ENCODE measurements at regions not wholly inside any gene's neighbourhood (a gene's known extent, or its start where the extent isn't known, plus 50 kb on each side); places are given as distances from the start of the nearest gene placed in this dataset.
"Not testable (repeated sequence)": the region's sequence is repeated elsewhere in the genome, so short reads cannot be mapped to it uniquely, and the experiment has no call there.

GRCh38 chr6:120447605-120448004 lies 886.7 kb downstream of the TBC1D32 start:
- CTCF ChIA-PET: interaction anchor here (0.7 kb wide), 1 partner anchor 15 kb away, joined by 3 read pairs; no protein-coding TSS in a partner anchor
- TF ChIP-seq CTCF (IDR thresholded peaks at IDR 0.05; ENCODE audit: control extremely low read depth, extremely low read depth, low read depth, missing control alignments): no peak
- no peak for DNase-seq (ENCODE audit: extremely low spot score)
- POLR2A ChIA-PET: no interaction called here

GRCh38 chr6:120432840-120433239 lies 901.4 kb downstream of the TBC1D32 start:
- DNase-seq (ENCODE audit: extremely low spot score); POLR2A ChIA-PET: not testable (repeated sequence)
- CTCF ChIA-PET: interaction anchor here (1.2 to 1.8 kb wide), 3 partner anchors 9 to 15 kb away, joined by 3 to 4 read pairs (median 4); no protein-coding TSS in a partner anchor

- CTCF ChIA-PET: interaction anchor here (1.3 kb wide), 1 partner anchor 16 kb away, joined by 3 read pairs; no protein-coding TSS in a partner anchor
- no peak for TF ChIP-seq CTCF (IDR thresholded peaks at IDR 0.05; ENCODE audit: control extremely low read depth, extremely low read depth, low read depth, missing control alignments)
- DNase-seq (ENCODE audit: extremely low spot score): no peak
- POLR2A ChIA-PET: no interaction called here
Measured at GRCh38 chr6:120431841-120432240, 902.4 kb downstream of the TBC1D32 start.

- no peak for TF ChIP-seq CTCF (IDR thresholded peaks at IDR 0.05; ENCODE audit: control extremely low read depth, extremely low read depth, low read depth, missing control alignments)
- CTCF ChIA-PET: interaction anchor here (1.4 kb wide), 1 partner anchor 23 kb away, joined by 3 read pairs; no protein-coding TSS in a partner anchor
- no peak for DNase-seq (ENCODE audit: extremely low spot score)
- POLR2A ChIA-PET: no interaction called here
Measured at GRCh38 chr6:120411394-120411793, 922.9 kb downstream of the TBC1D32 start.

- TF ChIP-seq CTCF (IDR thresholded peaks at IDR 0.05; ENCODE audit: control extremely low read depth, extremely low read depth, low read depth, missing control alignments): no peak
- DNase-seq (ENCODE audit: extremely low spot score): no peak
- CTCF ChIA-PET: no interaction called here
Measured at GRCh38 chr6:120410586-120410985, 923.7 kb downstream of the TBC1D32 start.

GRCh38 chr6:120407696-120408095 lies 926.6 kb downstream of the TBC1D32 start:
- TF ChIP-seq CTCF (IDR thresholded peaks at IDR 0.05; ENCODE audit: control extremely low read depth, extremely low read depth, low read depth, missing control alignments): no peak
- ChIA-PET CTCF (interaction anchor here (1.4 kb wide), 1 partner anchor 14 kb away, joined by 3 read pairs; no protein-coding TSS in a partner anchor), POLR2A (no interaction called here)
- DNase-seq (ENCODE audit: extremely low spot score): no peak

More at GRCh38 chr6:120410586-120410985, 923.7 kb downstream of the TBC1D32 start:
- POLR2A ChIA-PET: no interaction called here

GRCh38 chr6:120405947-120406346 lies 928.3 kb downstream of the TBC1D32 start:
- POLR2A ChIA-PET: no interaction called here
- CTCF ChIA-PET: interaction anchor here (1.4 kb wide), 1 partner anchor 14 kb away, joined by 3 read pairs; no protein-coding TSS in a partner anchor
- DNase-seq (ENCODE audit: extremely low spot score): no peak
- no peak for TF ChIP-seq CTCF (IDR thresholded peaks at IDR 0.05; ENCODE audit: control extremely low read depth, extremely low read depth, low read depth, missing control alignments)

Data from GM10248 (cell line).